HG03520 (cell line): ENCODE measurements at regions not wholly inside any gene's neighbourhood (a gene's known extent, or its start where the extent isn't known, plus 50 kb on each side); places are given as distances from the start of the nearest gene placed in this dataset.

Experiments
- ATAC-seq: cut with Tn5 transposase; IDR thresholded peaks from one replicate; pipeline ENCODE4 v1.9.1; 2021; ENCODE audit warnings: mild to moderate bottlenecking, moderate library complexity; ENCODE audit not compliant: unreplicated experiment

DNA sequence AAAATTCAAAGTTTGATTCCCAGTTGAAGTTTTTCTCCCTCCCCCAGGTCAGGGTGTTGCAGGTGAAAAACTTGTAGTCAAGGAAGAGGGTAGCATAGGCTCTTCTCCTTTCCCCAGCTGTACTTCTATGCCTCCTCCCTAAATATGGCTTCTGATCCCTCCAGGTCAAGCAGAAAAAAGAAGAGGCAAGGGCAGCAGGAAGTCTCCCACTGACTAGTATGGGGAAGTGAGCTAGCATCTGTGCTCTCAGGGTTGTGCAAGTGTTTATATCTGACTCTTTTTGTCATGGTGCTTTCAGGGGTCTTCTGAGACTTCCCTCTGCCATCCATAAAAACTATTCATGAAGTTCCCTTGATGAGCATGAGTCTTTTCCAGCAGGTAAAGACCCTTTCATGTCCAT lies 76.0 kb downstream of the ATPSCKMT start:
- ATAC-seq, result no peak

- ATAC-seq, result no peak
Measured at GRCh38 chr5:10172247-10172646, 77.4 kb downstream of the ATPSCKMT start.

- ATAC-seq, result no peak
Measured at GRCh38 chr5:10169359-10169758, 80.3 kb downstream of the ATPSCKMT start.

DNA sequence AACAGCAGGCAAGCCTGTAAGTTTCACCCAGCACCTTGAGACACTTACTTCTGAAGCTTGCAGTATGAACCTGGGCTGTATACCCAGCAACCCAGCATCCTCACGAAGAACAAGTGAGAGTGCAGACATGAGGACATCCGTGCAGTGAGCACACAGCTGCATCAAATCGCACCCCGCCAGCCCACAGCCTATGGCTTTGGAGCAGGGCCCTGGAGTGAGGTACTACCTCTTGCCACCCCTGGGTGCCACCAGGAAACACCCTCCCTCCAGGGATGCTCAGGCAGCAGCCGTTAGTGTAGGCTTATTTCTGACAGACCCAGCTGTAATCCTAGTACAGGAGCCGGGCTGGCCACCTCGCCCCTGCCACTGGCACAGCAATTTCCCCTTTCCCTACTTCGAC lies 81.4 kb downstream of the ATPSCKMT start:
- no peak for ATAC-seq

- no peak for ATAC-seq
Measured at GRCh38 chr5:10167806-10168205, 81.9 kb downstream of the ATPSCKMT start.

DNA sequence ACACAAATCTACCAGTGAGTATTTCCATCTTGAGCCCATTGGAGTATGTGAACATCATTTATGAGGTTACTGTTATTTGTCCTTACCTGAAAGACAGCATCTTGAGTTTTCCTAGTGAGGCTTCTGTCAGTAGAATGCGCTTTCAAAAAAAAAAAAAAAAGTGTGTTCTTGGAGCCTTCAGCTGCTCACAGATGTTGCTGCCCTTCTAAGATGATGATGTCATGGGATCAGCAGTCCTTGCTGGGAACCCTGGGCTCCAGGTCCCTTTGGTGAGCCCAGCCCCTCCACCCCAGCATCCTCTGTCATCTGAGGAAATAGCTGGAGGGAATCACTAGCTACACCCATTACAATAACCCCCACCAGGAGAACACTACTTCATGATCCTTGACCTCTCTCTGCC lies 83.3 kb downstream of the ATPSCKMT start:
- no peak for ATAC-seq

DNA sequence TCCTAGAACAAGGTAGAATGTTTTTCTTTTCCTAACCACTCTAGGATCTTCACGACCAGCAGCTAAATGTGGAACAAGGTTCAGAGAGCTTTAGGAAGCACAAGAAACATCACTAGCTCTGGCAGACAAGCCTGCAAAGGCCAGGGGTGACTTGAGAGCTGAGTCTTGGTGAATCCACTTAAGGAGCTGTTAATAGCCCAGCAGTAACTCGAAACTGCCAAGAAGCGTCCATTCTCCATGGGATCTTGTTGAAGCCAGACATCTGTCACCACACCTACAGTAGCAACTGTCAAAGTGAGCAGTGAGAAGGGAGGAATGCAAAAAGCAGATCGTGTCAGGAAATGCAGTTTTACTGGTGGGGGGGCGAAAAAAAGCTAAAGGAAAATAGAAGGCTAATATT lies 87.2 kb downstream of the ATPSCKMT start:
- ATAC-seq, result no peak

DNA sequence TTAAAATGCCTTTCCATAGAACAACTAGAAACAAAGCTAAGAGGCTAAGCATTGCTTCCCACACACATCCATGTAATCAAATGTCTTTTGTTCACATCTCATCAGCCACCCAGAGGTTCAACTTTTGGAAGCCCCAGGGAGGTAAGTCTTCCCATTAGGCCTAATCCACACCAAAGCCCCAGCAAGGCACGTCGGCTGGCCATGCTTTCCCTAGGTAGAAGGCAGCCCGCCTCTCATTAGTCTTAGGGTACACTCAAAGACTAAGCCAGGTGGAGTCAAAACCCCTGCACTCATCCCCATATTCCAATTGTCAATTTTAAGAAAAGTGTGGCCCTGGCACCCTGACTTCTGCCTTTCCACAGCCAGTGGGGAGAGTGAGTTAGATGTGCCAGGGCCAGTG lies 87.9 kb downstream of the ATPSCKMT start:
- ATAC-seq, result no peak

GRCh38 chr5:10160241-10160640 lies 89.4 kb downstream of the ATPSCKMT start:
- no peak for ATAC-seq

- ATAC-seq, result no peak
Measured at GRCh38 chr5:10158886-10159285, 90.8 kb downstream of the ATPSCKMT start.

- no peak for ATAC-seq
Measured at GRCh38 chr5:10157085-10157669, 92.5 kb downstream of the ATPSCKMT start.

- ATAC-seq, result no peak
Measured at GRCh38 chr5:10155897-10156667, 93.6 kb downstream of the ATPSCKMT start.

DNA sequence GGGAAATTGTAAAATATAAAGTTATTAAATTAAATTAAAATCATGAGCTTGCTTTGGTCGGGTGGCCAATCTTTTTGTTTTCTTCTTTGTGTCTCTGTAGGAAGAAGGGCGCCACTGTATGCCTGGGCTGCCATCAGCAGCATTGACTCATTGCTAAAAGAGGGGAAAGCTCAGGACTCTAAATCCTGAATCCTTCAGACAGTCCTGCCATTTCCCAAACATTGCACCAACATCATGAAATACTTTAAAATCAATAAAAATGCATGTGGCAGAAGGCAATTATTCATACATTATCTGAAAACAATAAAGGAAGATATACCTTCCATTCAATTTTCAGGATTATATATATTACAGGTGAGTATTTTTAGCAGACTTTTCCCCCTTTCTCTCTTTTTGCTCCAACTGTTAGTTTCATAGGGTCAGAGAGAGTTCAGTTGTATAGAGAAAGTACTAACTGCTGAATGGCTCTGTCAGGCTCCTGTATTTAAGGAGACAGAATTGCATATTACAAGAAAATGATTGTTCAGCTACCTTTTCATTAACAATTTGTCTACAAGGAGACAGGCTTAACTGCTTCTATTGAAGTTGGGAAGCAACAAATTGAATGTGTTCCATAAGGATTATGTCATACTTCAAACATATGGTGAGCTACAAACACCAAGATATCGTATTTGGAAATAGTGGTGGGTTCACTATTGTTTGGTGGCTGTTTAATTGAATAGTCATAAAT lies 95.7 kb downstream of the ATPSCKMT start:
- no peak for ATAC-seq

GRCh38 chr5:10153394-10153793 lies 96.3 kb downstream of the ATPSCKMT start:
- no peak for ATAC-seq

GRCh38 chr5:10151656-10152055 lies 98.0 kb downstream of the ATPSCKMT start:
- ATAC-seq, result no peak

DNA sequence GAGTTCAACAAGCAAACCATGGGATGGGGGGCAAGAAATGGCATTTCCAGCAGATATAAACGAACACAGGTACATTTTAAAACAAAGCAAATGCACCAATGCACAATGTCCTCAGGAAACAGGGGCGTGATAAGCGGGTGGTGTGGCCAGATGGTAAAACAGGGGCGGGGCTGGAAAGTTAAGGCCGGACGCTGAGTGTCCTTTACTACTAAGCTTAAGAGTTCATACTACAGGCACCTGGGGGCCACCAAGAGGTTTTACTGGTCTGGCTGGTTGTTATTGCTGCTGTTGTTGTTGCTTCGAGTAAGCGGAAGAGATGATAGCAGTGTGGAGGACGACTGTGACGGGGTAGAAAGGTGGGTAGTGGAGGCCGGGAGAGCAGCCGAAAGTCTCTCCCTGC lies 99.8 kb downstream of the ATPSCKMT start:
- ATAC-seq, result no peak

DNA sequence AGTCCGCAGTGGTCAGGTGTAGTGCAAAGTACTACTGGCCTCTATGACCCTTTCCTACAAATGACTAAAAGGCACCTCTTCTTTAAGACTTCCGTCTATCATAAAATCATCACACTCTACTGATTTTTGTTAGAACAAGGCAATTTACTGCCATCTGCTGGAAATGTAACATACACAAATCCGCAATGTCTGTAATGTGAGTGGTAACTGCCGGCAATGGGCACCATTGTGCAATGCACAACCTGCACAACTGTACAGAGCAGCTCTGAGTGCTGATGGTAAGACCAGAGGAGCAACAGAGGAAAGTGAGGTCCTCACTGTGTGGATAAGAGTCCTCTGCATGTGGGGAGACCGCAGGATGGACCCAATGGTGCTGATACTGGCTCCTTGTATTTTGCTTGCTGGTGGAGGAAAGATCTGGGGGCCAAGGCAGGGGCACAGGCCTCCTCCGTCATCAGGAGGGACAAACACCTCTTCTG lies 103.7 kb downstream of the ATPSCKMT start:
- ATAC-seq, result no peak

DNA sequence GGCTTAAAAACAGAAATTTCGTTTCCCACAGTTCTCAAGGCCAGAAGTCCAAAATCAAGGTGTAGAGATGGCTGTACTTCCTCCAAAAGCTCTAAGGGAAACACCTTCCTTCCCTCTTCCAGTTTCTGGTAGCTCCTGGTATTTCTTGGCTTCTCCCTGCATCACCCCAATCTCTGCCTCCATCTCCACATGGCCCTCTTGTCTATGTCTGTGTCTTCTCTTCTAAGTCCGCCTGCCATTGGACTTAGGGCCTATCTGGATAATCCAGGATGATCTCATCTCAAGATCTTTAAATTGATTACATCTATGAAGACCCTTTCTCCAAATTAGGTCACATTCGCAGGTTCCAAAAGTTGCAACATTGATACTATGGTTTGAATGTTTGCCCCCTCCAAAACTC lies 105.6 kb downstream of the ATPSCKMT start:
- no peak for ATAC-seq

DNA sequence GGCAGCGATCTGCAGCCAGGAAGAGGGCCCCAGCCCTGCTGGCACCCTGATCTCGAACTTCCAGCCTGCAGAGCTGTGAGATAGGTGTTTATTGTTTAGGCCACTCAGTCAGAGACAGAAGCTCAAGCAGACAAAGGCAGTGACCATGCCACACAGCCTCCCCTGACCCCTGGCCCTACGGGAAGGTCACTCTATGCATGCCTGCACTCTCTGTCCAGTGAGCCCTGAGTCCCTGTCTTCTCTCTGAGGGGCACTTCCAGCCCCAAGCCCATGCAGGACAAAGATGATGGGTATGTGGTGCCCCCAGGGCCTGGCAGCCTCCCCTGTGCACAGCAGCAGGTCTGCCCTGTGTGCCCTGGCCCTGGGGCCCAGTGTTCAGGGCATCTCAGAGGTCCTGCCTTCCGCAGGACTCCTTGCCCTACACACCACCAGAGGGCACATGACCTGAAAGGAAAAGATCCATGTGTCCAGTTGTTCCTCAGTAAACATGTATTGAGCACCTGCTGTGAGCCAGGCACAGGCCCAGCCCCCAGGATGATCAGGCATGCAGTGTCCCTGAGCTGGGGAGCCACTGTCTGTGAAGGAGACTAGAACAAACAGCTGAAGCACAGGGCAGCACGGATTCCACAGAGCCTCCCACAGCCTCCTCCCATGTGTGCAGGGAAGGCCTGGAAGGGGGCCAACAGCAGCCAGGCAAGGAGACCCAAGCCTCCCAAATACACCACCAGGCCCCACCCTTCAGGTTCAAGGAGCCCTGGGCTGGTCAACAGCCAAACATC lies 109.3 kb downstream of the ATPSCKMT start:
- no peak for ATAC-seq

DNA sequence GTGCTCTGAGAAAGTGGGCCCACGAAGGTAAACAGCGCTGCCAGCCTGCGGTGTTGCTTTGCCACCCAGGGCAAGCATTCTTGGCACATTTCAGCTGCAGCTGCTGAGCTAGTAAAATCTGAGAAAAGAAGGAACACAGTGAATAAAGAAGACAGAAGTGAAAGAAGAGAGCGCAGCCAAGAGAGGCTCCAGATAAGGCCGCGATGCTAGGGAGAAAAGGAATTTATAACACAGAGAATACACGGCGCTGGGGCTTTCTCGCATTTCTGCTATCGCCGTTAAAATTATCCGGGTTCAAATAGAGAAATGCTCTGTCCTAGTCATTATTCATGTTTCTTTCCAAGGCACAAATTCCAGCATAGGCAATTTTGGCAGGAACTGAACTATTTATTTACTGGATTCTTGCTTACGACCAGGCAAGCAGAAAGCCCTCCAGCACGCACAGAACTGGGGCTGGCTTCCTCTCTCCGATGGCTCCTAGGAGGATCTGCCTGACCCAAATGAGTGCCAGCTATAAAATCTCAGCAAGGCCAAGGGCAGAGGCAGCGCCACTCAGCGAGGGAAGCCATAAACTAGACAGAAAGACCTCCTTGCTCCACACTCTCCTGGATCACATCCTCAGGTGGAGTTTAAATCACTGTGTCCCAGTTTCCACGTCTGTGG lies 111.2 kb downstream of the ATPSCKMT start:
- no peak for ATAC-seq

- ATAC-seq, result no peak
Measured at GRCh38 chr5:10133830-10134229, 115.9 kb downstream of the ATPSCKMT start.
